ENCODE measurements at regions not wholly inside any gene's neighbourhood (a gene's known extent, or its start where the extent isn't known, plus 50 kb on each side); places are given as distances from the start of the nearest gene placed in this dataset.

- in situ Hi-C loops (cut with HindIII; ENCODE audit: low pct_unique_long_range_greater_than_20kb, low sequenced_read_pairs) (no loop called here), intact Hi-C loops (cut with micrococcal nuclease; ENCODE audit: unreplicated experiment) (no loop called here)
- ATAC-seq, result no peak
- Histone ChIP-seq H3K9me3 (ENCODE audit: control insufficient read depth, insufficient read depth, low read depth, low read length) (no peaks in the 10 kb centered on the region), H3K36me3 (ENCODE audit: control insufficient read depth, insufficient read depth, low read length) (no peaks in the 10 kb centered on the region), H3K27ac (ENCODE audit: low read length) (no peak overlapping the region), H3K27me3 (ENCODE audit: control insufficient read depth, insufficient read depth, low read length) (no peaks in the 10 kb centered on the region), H3K4me1 (ENCODE audit: control insufficient read depth, insufficient read depth, low read length) (no peaks in the 10 kb centered on the region), H3K4me3 (ENCODE audit: low read depth in 2 of 2, low read length in 2 of 2) (no peak overlapping the region)
- DNase-seq (ENCODE audit: low read depth, low spot score), result no peak
- TF ChIP-seq CTCF (IDR thresholded peaks at IDR 0.05) (no peak), POLR2AphosphoS5 (IDR thresholded peaks at IDR 0.05; ENCODE audit: low read depth, low read length) (no peak), SIN3A (IDR thresholded peaks at IDR 0.05; ENCODE audit: borderline replicate concordance, insufficient read depth, low read depth, low read length) (no peak), REST (IDR thresholded peaks at IDR 0.05; ENCODE audit: insufficient read depth in 1 of 2, low read depth in 2 of 2, low read length in 1 of 2) (no peak), TCF7L2 (IDR thresholded peaks at IDR 0.05; ENCODE audit: low read depth, low read length) (no peak)
- ChIA-PET POLR2A (no interaction called here), CTCF (no interaction called here)
- no TSS peak for BruUV-seq (replicated peaks)
Measured at GRCh38 chr9:135178498-135178897, 91.0 kb downstream of the OLFM1 start.

GRCh38 chr9:135179041-135179440, 91.6 kb downstream of the OLFM1 start:
- BruUV-seq (replicated peaks), result no TSS peak
- Histone ChIP-seq H3K9me3 (ENCODE audit: control insufficient read depth, insufficient read depth, low read depth, low read length) (no peaks in the 10 kb centered on the region), H3K27ac (ENCODE audit: low read length) (no peak overlapping the region), H3K27me3 (ENCODE audit: control insufficient read depth, insufficient read depth, low read length) (no peaks in the 10 kb centered on the region), H3K4me3 (ENCODE audit: low read depth in 2 of 2, low read length in 2 of 2) (no peak overlapping the region), H3K4me1 (ENCODE audit: control insufficient read depth, insufficient read depth, low read length) (no peaks in the 10 kb centered on the region), H3K36me3 (ENCODE audit: control insufficient read depth, insufficient read depth, low read length) (no peaks in the 10 kb centered on the region)
- ChIA-PET POLR2A (no interaction called here), CTCF (no interaction called here)
- TF ChIP-seq TCF7L2 (IDR thresholded peaks at IDR 0.05; ENCODE audit: low read depth, low read length) (no peak), POLR2AphosphoS5 (IDR thresholded peaks at IDR 0.05; ENCODE audit: low read depth, low read length) (no peak), SIN3A (IDR thresholded peaks at IDR 0.05; ENCODE audit: borderline replicate concordance, insufficient read depth, low read depth, low read length) (no peak), CTCF (IDR thresholded peaks at IDR 0.05) (no peak), REST (IDR thresholded peaks at IDR 0.05; ENCODE audit: insufficient read depth in 1 of 2, low read depth in 2 of 2, low read length in 1 of 2) (no peak)
- ATAC-seq (no peak), DNase-seq (ENCODE audit: low read depth, low spot score) (no peak)
- intact Hi-C loops (cut with micrococcal nuclease; ENCODE audit: unreplicated experiment), result no loop called here
- in situ Hi-C loops (cut with HindIII; ENCODE audit: low pct_unique_long_range_greater_than_20kb, low sequenced_read_pairs), result no loop called here
